Transverse colon (tissue), 4 donors: ENCODE measurements at regions not wholly inside any gene's neighbourhood (a gene's known extent, or its start where the extent isn't known, plus 50 kb on each side); places are given as distances from the start of the nearest gene placed in this dataset.

Source experiments
- DNase-seq: peaks from one replicate; pipeline ENCODE4 v3.0.0-alpha.2; 2019
- H3K27ac ChIP-seq, 4 donors: fragments of 200-600 bp; sonication (generic); 2 replicates each; pipeline ENCODE4 v1.5.1; 2016 to 2018; ENCODE audit warnings: inconsistent platforms in 4 of 4
- H3K27me3 ChIP-seq: fragments of 200-600 bp; sonication (generic); 2 replicates; pipeline ENCODE4 v1.5.1; 2017; ENCODE audit warnings: inconsistent platforms
- H3K36me3 ChIP-seq, 4 donors: fragments of 200-600 bp; sonication (generic); 2 replicates each; pipeline ENCODE4 v1.5.1; 2017 to 2019; ENCODE audit warnings: inconsistent platforms in 4 of 4
- H3K4me1 ChIP-seq, 4 donors: fragments of 200-600 bp; sonication (generic); 2 replicates each; pipeline ENCODE4 v1.5.1; 2017 to 2020; ENCODE audit warnings: inconsistent platforms in 4 of 4
- H3K4me3 ChIP-seq, 4 donors: fragments of 200-600 bp; sonication (generic); 1 replicate in 1 of 4; 2 replicates in 3 of 4; pipeline versions ENCODE4 v1.5.1 to v1.6.1; 2017 to 2019; ENCODE audit warnings: inconsistent platforms in 4 of 4
- H3K9me3 ChIP-seq, 2 donors: fragments of 200-600 bp; sonication (generic); 2 replicates each; pipeline ENCODE4 v1.5.1; 2017 to 2019; ENCODE audit warnings: inconsistent platforms in 2 of 2
- EP300 ChIP-seq: sonication (generic); formaldehyde crosslinking; IDR thresholded peaks from one replicate; pipeline ENCODE4 v1.6.1; 2017; ENCODE audit warnings: antibody characterized with exemption, low read depth
- POLR2A ChIP-seq: fragments of 450-650 bp; IDR thresholded peaks from one replicate; pipeline ENCODE4 v1.6.1; 2016; ENCODE audit warnings: antibody characterized with exemption, mild to moderate bottlenecking, moderate library complexity
- POLR2AphosphoS5 ChIP-seq, 3 donors: sonication (generic); formaldehyde crosslinking; IDR thresholded peaks; one replicate each; pipeline ENCODE4 v1.6.1; 2016; ENCODE audit warnings: antibody characterized with exemption in 3 of 3
- WGBS, 2 donors: methylation state at CpG; one replicate each; pipeline ENCODE4 v1.1.5; 2018; ENCODE audit warnings: low coverage in 1 of 2; 5-methylcytosine and 5-hydroxymethylcytosine counted together
- in situ Hi-C, 4 donors: fragments of 200-750 bp; cut with MboI; loops; one replicate each; pipeline versions ENCODE4 v1.15.0 to v1.15.1; 2017; ENCODE audit warnings: low sequenced_read_pairs in 3 of 4, low pct_ligation_motif_present in 1 of 4, low pct_unique_long_range_greater_than_20kb in 1 of 4
- intact Hi-C: fragments of 100-400 bp; cut with DNase I; formaldehyde crosslinking; loops from one replicate; pipeline ENCODE4 v1.15.1; 2023; ENCODE audit warnings: low total_unique reads
- small RNA-seq, 4 donors: library from RNA; depleted of rRNA; stranded (forward); fragments of <200 nt; gene quantifications; one replicate each; pipeline ENCODE3, GENCODE V24; 2016
- TF ChIP-seq, protein P1 (sequence below), 5 experiments: fragments of 200-600 bp in 3 of 5; fragments of 450-650 bp in 2 of 5; sonication (generic) in 3 of 5; IDR thresholded peaks; 1 replicate in 2 of 5; 2 replicates in 3 of 5; pipeline ENCODE4 v1.5.1; 2016 to 2017; ENCODE audit warnings: antibody characterized with exemption in 5 of 5, inconsistent platforms in 3 of 5, mild to moderate bottlenecking in 2 of 5, moderate library complexity in 1 of 5

- Histone ChIP-seq H3K27ac (no peak overlapping the region), H3K4me1 (no peaks in the 10 kb centered on the region), H3K9me3 (no peaks in the 10 kb centered on the region), H3K36me3 (no peaks in the 10 kb centered on the region), H3K27me3 (no peaks in the 10 kb centered on the region), H3K4me3 (no peak overlapping the region)
- intact Hi-C loops: loop anchor here (10.0 kb wide), 1 partner anchor 777 kb away; no protein-coding TSS in a partner anchor
- in situ Hi-C loops: no loop called here
- no peak for DNase-seq
- 48 to 60% methylated on average over 3 to 11 of the region's 11 CpGs for WGBS, 2 donors
- TF ChIP-seq POLR2A (no peak), EP300 (no peak), POLR2AphosphoS5 (IDR thresholded peaks at IDR 0.05) (no peak)
- TF ChIP-seq, protein P1, sequence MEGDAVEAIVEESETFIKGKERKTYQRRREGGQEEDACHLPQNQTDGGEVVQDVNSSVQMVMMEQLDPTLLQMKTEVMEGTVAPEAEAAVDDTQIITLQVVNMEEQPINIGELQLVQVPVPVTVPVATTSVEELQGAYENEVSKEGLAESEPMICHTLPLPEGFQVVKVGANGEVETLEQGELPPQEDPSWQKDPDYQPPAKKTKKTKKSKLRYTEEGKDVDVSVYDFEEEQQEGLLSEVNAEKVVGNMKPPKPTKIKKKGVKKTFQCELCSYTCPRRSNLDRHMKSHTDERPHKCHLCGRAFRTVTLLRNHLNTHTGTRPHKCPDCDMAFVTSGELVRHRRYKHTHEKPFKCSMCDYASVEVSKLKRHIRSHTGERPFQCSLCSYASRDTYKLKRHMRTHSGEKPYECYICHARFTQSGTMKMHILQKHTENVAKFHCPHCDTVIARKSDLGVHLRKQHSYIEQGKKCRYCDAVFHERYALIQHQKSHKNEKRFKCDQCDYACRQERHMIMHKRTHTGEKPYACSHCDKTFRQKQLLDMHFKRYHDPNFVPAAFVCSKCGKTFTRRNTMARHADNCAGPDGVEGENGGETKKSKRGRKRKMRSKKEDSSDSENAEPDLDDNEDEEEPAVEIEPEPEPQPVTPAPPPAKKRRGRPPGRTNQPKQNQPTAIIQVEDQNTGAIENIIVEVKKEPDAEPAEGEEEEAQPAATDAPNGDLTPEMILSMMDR (IDR thresholded peaks at IDR 0.05): no peak
These were observed 50.5 kb upstream of the ST8SIA3 start for GRCh38 chr18:57301573-57302559.

Small RNAs in the stretch of these regions (small RNA-seq; reads per million reads assigned to genes)
- gene RNU6-737P: 0 to 0.35 (median 0) reads per million in 4 donors
